HG03066 (cell line): ENCODE measurements at regions not wholly inside any gene's neighbourhood (a gene's known extent, or its start where the extent isn't known, plus 50 kb on each side); places are given as distances from the start of the nearest gene placed in this dataset.
A peak's percentile ranks its signal among the peaks of the same experiment; 100 is the strongest.
"Not testable (repeated sequence)": the region's sequence is repeated elsewhere in the genome, so short reads cannot be mapped to it uniquely, and the experiment has no call there.

Experiments
- ATAC-seq: cut with Tn5 transposase; IDR thresholded peaks from one replicate; pipeline ENCODE4 v1.9.1; 2021; ENCODE audit warnings: low read depth; ENCODE audit not compliant: unreplicated experiment

- no peak for ATAC-seq
Measured at GRCh38 chr13:38283346-38283745, 66.3 kb upstream of the UFM1 start.

GRCh38 chr13:38265132-38265497 is 84.5 kb upstream of the UFM1 start:
- no peak for ATAC-seq

- no peak for ATAC-seq
Measured at GRCh38 chr13:38264363-38265131, 85.1 kb upstream of the UFM1 start.

DNA sequence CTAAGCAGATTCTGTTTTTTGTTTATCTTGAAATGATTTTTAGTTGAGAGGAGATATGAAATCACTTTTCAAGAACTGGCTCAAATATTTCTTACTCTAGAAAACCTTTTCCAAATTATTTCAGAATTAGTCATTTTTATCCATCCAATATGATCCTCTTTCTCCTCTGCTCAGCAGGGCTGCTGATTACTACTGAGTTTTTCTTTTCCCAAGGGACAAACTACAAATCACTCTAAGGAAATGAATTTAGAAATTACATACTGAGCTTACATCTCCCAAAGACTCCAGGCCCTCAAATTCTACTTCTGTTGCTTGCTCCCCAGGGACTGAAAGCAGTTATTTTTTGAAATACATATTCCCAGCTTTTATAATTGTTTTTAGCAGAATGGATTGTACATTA is 87.4 kb upstream of the UFM1 start:
- no peak for ATAC-seq

DNA sequence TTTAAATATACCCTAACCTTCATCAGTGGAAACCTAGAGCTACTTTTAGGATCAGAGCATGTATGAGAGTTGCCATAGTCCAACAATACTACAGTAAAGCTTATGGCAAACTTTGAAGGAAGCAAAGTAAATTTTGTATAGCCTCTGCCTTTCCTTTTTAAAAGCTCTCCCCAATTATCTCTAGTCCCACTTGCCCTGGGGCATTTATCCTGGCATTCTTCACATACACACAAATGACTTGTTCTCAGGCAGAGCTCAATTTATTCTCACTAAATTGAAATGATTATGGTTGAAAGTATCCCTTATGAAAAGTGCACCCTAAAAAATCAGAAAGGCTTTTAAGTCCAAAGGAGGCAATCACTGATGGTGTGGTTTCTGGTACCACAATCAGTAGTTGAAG is 94.1 kb upstream of the UFM1 start:
- no peak for ATAC-seq

GRCh38 chr13:38239874-38240273 is 109.8 kb upstream of the UFM1 start:
- no peak for ATAC-seq

GRCh38 chr13:38228322-38228721 is 121.3 kb upstream of the UFM1 start:
- no peak for ATAC-seq

DNA sequence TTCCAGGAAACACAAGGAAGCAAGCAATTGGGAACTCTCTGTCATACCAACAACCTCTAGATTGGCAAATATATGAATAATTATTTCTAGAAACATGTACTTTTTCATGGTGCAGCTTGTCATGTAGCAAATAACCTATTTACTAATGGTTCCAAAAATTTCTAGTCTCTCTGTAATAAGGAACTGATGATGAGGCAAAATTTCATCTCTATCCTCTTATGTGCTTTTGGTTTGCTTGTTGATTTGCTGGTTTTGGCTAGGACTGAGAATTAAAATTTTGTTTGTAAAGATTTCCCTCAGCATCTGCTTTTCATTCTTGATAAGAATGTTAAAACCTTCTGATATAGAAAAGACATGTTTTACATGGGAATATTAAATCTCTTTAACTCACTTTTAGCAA is 123.2 kb upstream of the UFM1 start:
- ATAC-seq: no peak

DNA sequence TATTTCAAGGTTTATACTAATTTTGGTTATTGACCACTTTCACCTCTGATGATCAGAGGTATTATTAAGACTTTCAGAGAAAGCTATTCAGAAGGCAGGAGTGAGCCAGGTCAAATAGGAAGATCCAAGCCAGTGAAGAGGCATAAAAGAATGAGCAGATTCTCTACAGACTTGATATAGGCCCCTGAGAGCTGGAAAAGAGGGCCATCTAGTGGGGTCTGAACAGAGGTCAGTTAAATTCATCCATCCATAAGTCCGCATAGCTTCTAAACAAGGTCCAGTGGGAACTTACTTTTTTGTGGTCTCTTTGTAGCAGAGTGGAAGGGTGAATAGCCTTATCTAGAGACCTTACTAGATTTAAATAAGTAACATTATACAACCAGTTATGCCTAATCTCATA is 126.6 kb upstream of the UFM1 start:
- no peak for ATAC-seq

DNA sequence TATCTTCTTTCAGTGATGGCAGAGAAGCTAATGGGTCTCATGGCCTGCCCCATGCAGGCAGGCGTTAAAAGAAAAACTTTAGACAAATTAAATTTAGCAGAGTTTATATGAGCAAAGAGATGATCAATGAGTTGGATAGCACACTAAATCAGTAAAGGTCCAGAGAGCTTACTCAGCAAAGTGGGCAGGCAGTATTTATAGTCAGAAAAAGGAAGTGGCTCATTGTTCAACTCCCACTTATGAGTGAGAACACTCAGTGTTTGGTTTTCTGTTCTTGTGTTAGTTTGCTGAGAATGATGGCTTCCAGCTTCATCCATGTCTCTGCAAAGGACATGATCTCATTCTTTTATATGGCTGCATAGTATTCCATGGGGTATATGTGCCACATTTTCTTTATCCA is 128.5 kb upstream of the UFM1 start:
- not testable (repeated sequence) for ATAC-seq

- no peak for ATAC-seq
Measured at GRCh38 chr13:38216181-38216580, 133.5 kb upstream of the UFM1 start.

- ATAC-seq: no peak
Measured at GRCh38 chr13:38213314-38213713, 136.3 kb upstream of the UFM1 start.

GRCh38 chr13:38210928-38211596 is 138.6 kb upstream of the UFM1 start:
- ATAC-seq: no peak

DNA sequence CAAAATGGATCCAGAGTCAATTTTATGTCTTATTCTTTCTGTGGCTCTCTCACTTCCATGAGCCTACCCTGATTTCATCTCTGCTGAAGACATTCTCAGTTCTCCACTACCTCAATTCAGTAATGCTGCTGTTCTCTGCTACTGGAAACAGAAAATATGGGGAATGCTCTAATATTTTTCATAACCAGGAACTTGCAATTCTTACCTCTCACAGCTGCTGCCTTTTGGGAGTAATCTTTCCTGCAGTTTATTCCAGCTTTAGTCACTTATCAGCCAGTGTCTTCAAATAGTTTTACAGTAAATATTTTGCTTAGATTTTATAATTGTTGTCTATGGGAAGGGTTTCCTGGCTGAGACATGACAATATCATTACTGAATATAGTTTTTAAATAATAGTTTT is 145.1 kb upstream of the UFM1 start:
- ATAC-seq: no peak

GRCh38 chr13:38202740-38203139 is 146.9 kb upstream of the UFM1 start:
- no peak for ATAC-seq

- no peak for ATAC-seq
Measured at GRCh38 chr13:38191016-38191415, 158.6 kb upstream of the UFM1 start.

DNA sequence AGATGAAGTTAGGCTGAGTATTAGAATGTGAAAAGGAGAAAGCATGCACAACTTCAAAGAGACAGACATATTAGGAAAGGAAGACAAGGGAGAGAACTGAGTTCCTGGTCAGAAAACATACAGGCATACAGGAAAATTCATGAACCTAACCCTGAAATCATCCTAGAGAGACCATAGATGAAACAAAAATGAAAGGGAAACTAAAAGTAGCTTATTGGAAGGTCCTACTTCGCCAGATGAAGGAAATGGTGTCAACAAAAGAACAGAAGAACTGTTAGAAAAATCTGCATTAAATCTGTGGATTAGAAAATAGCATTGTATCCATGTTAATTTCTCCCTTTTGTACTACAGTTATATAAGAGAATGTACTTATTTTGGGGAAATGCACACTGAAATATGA is 169.0 kb upstream of the UFM1 start:
- ATAC-seq: peak; percentile 76

- ATAC-seq: no peak
Measured at GRCh38 chr13:38180126-38180525, 169.5 kb upstream of the UFM1 start.

DNA sequence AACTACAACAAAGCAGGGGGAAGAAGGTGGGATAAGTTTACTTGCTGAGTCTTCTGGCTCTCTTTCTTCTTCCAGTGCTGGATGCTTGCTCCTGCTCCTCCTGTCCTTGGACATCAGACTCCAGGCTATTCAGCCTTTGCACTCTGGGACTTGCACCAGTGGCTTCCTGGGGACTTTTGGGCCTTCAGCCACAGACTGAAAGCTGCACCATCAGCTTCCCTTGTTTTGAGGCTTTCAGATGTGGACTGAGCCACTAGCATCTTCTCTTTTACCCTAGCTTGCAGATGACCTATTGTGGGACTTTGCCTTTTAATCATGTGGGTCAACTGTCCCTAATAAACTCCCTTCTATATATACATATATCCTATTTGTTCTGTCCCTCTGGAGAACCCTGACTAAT is 173.0 kb upstream of the UFM1 start:
- ATAC-seq: no peak

- no peak for ATAC-seq
Measured at GRCh38 chr13:38173403-38173802, 176.2 kb upstream of the UFM1 start.

DNA sequence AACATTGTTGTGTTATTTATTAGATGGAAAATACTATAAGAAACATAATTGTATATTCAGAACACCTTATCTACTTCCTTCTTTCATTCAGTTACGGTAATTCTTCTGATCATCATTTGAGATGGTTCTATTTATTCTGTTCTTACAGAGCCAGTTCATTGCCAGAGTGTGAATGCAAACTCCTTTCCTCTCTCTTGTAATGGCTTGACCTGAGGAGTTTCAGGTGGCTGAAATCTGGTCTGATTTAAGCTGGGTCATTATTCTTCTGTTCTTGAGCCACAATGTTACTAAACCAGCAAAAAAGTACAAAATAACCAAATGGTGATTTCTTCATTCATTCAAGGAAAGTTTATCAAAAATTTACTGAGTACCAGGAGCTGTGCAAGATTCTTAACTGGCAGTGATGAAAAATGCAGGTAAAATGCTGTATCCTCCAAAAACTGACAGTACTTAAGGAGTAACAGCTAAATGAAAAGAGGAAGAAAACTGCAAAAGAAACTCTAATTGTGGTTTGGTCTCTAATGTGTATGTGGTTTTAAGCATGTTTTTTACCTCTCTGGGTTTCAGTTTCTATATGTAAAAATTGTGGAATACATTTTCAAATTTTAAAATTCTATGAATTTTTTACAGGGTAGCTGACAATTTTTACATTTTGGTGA is 182.4 kb upstream of the UFM1 start:
- ATAC-seq: peak; percentile 88

DNA sequence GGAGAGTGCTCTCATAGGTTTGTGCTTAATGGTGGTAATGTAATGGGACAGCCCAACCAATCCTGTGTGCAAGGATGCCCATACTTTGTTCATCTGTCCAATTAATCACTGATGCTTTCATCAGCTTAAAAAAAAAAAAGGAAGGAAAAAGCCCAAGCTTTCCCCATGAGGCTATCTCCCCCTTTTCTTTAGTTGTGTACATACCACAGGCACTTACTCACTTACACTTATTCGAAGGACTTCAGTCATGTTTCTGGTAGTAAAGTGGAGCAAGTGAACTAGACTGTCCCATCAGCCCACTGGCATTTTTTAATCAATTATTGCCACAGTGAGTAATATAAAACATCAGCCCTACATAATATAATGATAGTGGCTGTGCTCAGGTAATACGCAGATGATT is 183.5 kb upstream of the UFM1 start:
- no peak for ATAC-seq
